Fibroblast of lung (primary cell): ENCODE measurements at regions not wholly inside any gene's neighbourhood (a gene's known extent, or its start where the extent isn't known, plus 50 kb on each side); places are given as distances from the start of the nearest gene placed in this dataset.

ENCODE experiments used
- EZH2 ChIP-seq: IDR thresholded peaks from 2 replicates; pipeline ENCODE4 v1.5.1; 2012; ENCODE audit warnings: low read length, control low read depth, mild to moderate bottlenecking; ENCODE audit errors: missing control alignments
- TF ChIP-seq, protein P1 (sequence below), 2 donors: IDR thresholded peaks in 1 of 2; conservative IDR thresholded peaks in 1 of 2; 1 replicate in 1 of 2; 2 replicates in 1 of 2; pipeline ENCODE4 v1.5.1; 2011 to 2012; ENCODE audit warnings: low read length in 2 of 2, control low read depth in 1 of 2, inconsistent platforms in 1 of 2, low read depth in 1 of 2, mild to moderate bottlenecking in 1 of 2

DNA sequence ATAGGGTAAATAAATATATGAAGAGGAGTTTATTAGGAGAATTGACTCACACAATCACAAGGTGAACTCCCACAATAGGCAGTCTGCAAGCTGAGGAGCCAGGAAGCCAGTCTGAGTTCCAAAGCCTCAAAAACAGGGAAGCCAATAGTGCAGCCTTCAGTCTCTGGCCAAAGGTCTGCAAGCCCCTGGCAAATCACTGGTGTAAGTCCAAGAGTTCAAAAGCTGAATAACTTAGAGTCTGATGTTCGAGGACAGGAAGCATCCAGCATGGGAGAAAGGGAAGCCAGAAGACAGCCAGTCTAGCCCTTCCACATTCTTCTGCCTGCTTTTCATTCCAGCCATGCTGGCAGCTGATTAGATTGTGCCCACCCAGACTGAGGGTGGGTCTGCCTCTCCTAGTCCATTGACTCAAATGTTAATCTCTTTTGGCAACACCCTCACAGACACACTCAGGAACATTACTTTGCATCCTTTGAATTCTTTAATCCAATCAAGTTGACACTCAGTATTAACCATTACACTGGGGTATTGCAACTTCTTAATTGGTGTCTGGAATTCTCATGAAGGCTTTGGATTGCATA lies 736.5 kb upstream of the LMO3 start:
- TF ChIP-seq, protein P1, sequence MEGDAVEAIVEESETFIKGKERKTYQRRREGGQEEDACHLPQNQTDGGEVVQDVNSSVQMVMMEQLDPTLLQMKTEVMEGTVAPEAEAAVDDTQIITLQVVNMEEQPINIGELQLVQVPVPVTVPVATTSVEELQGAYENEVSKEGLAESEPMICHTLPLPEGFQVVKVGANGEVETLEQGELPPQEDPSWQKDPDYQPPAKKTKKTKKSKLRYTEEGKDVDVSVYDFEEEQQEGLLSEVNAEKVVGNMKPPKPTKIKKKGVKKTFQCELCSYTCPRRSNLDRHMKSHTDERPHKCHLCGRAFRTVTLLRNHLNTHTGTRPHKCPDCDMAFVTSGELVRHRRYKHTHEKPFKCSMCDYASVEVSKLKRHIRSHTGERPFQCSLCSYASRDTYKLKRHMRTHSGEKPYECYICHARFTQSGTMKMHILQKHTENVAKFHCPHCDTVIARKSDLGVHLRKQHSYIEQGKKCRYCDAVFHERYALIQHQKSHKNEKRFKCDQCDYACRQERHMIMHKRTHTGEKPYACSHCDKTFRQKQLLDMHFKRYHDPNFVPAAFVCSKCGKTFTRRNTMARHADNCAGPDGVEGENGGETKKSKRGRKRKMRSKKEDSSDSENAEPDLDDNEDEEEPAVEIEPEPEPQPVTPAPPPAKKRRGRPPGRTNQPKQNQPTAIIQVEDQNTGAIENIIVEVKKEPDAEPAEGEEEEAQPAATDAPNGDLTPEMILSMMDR (conservative IDR thresholded peaks at IDR 0.05 in 1 of 2, IDR thresholded peaks at IDR 0.05 in 1 of 2; ENCODE audit: low read depth in 1 of 2, low read length in 2 of 2), result no peak
- TF ChIP-seq EZH2, result no peak
